ENCODE measurements at regions not wholly inside any gene's neighbourhood (a gene's known extent, or its start where the extent isn't known, plus 50 kb on each side); places are given as distances from the start of the nearest gene placed in this dataset.

DNA sequence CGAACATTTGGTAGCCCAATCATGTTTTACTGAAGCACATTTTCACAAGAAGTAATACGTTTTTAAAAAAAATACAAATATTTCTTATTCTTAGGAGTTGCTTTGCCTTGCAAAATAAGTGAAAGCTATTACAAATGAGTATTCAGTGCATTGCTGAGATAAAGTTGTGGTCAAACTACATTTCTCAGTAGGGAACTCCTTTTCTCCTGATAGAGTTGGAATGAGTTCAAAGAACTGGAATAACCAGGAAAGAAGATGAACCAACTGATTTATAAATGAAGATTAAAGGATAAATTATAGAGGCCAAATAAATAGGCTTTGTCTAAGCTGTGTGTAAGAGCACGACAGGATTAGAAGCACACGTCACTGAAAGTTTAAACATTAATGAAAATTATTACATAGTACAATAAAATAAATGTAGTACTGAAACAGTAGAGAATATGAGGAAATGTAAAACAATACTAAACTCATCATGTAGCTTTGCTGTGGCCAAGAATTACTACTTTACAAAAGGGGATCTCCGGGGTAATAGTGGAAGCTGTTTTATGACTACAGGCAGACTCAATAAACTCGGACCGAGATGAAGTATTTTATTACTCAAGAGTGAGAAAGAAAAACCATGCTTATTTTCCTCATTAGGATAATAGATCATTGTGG is 73.6 kb downstream of the KCNJ2 start:
- TF ChIP-seq, protein P1, sequence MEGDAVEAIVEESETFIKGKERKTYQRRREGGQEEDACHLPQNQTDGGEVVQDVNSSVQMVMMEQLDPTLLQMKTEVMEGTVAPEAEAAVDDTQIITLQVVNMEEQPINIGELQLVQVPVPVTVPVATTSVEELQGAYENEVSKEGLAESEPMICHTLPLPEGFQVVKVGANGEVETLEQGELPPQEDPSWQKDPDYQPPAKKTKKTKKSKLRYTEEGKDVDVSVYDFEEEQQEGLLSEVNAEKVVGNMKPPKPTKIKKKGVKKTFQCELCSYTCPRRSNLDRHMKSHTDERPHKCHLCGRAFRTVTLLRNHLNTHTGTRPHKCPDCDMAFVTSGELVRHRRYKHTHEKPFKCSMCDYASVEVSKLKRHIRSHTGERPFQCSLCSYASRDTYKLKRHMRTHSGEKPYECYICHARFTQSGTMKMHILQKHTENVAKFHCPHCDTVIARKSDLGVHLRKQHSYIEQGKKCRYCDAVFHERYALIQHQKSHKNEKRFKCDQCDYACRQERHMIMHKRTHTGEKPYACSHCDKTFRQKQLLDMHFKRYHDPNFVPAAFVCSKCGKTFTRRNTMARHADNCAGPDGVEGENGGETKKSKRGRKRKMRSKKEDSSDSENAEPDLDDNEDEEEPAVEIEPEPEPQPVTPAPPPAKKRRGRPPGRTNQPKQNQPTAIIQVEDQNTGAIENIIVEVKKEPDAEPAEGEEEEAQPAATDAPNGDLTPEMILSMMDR (conservative IDR thresholded peaks at IDR 0.05): no peak
- TF ChIP-seq EZH2 (IDR thresholded peaks at IDR 0.05; ENCODE audit: low read depth): no peak

Measured in PC-9 (cell line).